Spinal cord (tissue), 9 donors: ENCODE measurements at regions not wholly inside any gene's neighbourhood (a gene's known extent, or its start where the extent isn't known, plus 50 kb on each side); places are given as distances from the start of the nearest gene placed in this dataset.

Source experiments
- DNase-seq, 6 donors: peaks; one replicate each; pipeline versions ENCODE4 v3.0.0 to v3.0.0-alpha.2; 2013 to 2015; ENCODE audit warnings: low spot score in 6 of 6, low read depth in 4 of 6
- H3K27ac ChIP-seq: one replicate; pipeline ENCODE4 v1.5.1; 2013; ENCODE audit warnings: low read depth, low read length, control low read depth
- H3K27me3 ChIP-seq: one replicate; pipeline ENCODE4 v1.6.1; 2013; ENCODE audit warnings: low read length; ENCODE audit not compliant: control insufficient read depth, insufficient read depth
- H3K36me3 ChIP-seq: one replicate; pipeline ENCODE4 v1.6.1; 2013; ENCODE audit warnings: low read length; ENCODE audit not compliant: control insufficient read depth, insufficient read depth
- H3K4me1 ChIP-seq: one replicate; pipeline ENCODE4 v1.6.1; 2013; ENCODE audit warnings: low read length; ENCODE audit not compliant: control insufficient read depth, insufficient read depth
- H3K4me3 ChIP-seq: one replicate; pipeline ENCODE4 v1.5.1; 2013; ENCODE audit warnings: low read depth, low read length, control low read depth
- H3K9me3 ChIP-seq: one replicate; pipeline ENCODE4 v1.6.1; 2013; ENCODE audit warnings: low read length; ENCODE audit not compliant: control insufficient read depth, insufficient read depth
- WGBS: methylation state at CpG from one replicate; pipeline ENCODE4 v1.1.5; 2013; ENCODE audit warnings: missing lambda C conversion rate; ENCODE audit not compliant: insufficient coverage; 5-methylcytosine and 5-hydroxymethylcytosine counted together
- donor health status: healthy.

GRCh38 chr2:236823041-236823629 is 253.5 kb downstream of the ACKR3 start:
- no peak overlapping the region for H3K27ac ChIP-seq
- H3K4me3 ChIP-seq: no peak overlapping the region
- peaks cover 10% of the 10 kb centered on the region for H3K4me1 ChIP-seq
- H3K36me3 ChIP-seq: no peaks in the 10 kb centered on the region
- H3K9me3 ChIP-seq: no peaks in the 10 kb centered on the region
- H3K27me3 ChIP-seq: no peaks in the 10 kb centered on the region
- no peak for DNase-seq
- WGBS: 78% methylated on average over 16 of the region's 16 CpGs

GRCh38 chr2:236823963-236824362 is 254.3 kb downstream of the ACKR3 start:
- 50% methylated on average over 2 of the region's 4 CpGs for WGBS
- no peak overlapping the region for H3K4me3 ChIP-seq
- no peak for DNase-seq
- peaks cover 7% of the 10 kb centered on the region for H3K4me1 ChIP-seq
- H3K9me3 ChIP-seq: no peaks in the 10 kb centered on the region
- H3K36me3 ChIP-seq: no peaks in the 10 kb centered on the region
- H3K27me3 ChIP-seq: no peaks in the 10 kb centered on the region
- no peak overlapping the region for H3K27ac ChIP-seq

- no peaks in the 10 kb centered on the region for H3K9me3 ChIP-seq
- WGBS: 75% methylated on average over 2 of the region's 3 CpGs
- H3K27ac ChIP-seq: no peak overlapping the region
- no peaks in the 10 kb centered on the region for H3K27me3 ChIP-seq
- H3K36me3 ChIP-seq: no peaks in the 10 kb centered on the region
- H3K4me3 ChIP-seq: no peak overlapping the region
- H3K4me1 ChIP-seq: peaks cover 7% of the 10 kb centered on the region
- DNase-seq: no peak
These were observed 255.2 kb downstream of the ACKR3 start for GRCh38 chr2:236824836-236825235.

GRCh38 chr2:236825989-236826510 is 256.4 kb downstream of the ACKR3 start:
- Histone ChIP-seq H3K9me3 (no peaks in the 10 kb centered on the region), H3K27me3 (no peaks in the 10 kb centered on the region), H3K4me1 (peaks cover 7% of the 10 kb centered on the region), H3K27ac (no peak overlapping the region), H3K36me3 (no peaks in the 10 kb centered on the region), H3K4me3 (no peak overlapping the region)
- 81% methylated on average over 4 of the region's 6 CpGs for WGBS
- DNase-seq: no peak

- 62% methylated on average over 4 of the region's 6 CpGs for WGBS
These were observed 257.1 kb downstream of the ACKR3 start for GRCh38 chr2:236826606-236827156.

GRCh38 chr2:236827997-236828396 is 257.7 kb upstream of the COPS8 start:
- peaks cover 7% of the 10 kb centered on the region for H3K4me1 ChIP-seq
- no peak overlapping the region for H3K27ac ChIP-seq
- no peaks in the 10 kb centered on the region for H3K9me3 ChIP-seq
- H3K36me3 ChIP-seq: no peaks in the 10 kb centered on the region
- no CpG with 5 or more reads among the region's 3 CpGs for WGBS
- no peak overlapping the region for H3K4me3 ChIP-seq
- H3K27me3 ChIP-seq: no peaks in the 10 kb centered on the region
- no peak for DNase-seq

More at GRCh38 chr2:236826606-236827156, 257.1 kb downstream of the ACKR3 start:
- H3K27me3 ChIP-seq: no peaks in the 10 kb centered on the region
- no peak overlapping the region for H3K27ac ChIP-seq
- H3K9me3 ChIP-seq: no peaks in the 10 kb centered on the region
- no peaks in the 10 kb centered on the region for H3K36me3 ChIP-seq
- no peak overlapping the region for H3K4me3 ChIP-seq
- peaks cover 7% of the 10 kb centered on the region for H3K4me1 ChIP-seq
- no peak for DNase-seq

- DNase-seq: no peak
- Histone ChIP-seq H3K4me3 (no peak overlapping the region), H3K4me1 (no peaks in the 10 kb centered on the region), H3K36me3 (no peaks in the 10 kb centered on the region), H3K27me3 (no peaks in the 10 kb centered on the region), H3K9me3 (no peaks in the 10 kb centered on the region), H3K27ac (no peak overlapping the region)
- WGBS: 100% methylated on average over 1 of the region's 2 CpGs
These were observed 256.9 kb upstream of the COPS8 start for GRCh38 chr2:236828820-236829219.

- WGBS: 83% methylated on average over 3 of the region's 3 CpGs
- Histone ChIP-seq H3K4me3 (no peak overlapping the region), H3K27ac (no peak overlapping the region), H3K27me3 (no peaks in the 10 kb centered on the region), H3K36me3 (no peaks in the 10 kb centered on the region), H3K9me3 (peaks cover 4% of the 10 kb centered on the region), H3K4me1 (no peaks in the 10 kb centered on the region)
- no peak for DNase-seq
These were observed 254.8 kb upstream of the COPS8 start for GRCh38 chr2:236830926-236831325.

GRCh38 chr2:236831698-236832097 is 254.0 kb upstream of the COPS8 start:
- H3K27ac ChIP-seq: no peak overlapping the region
- no peaks in the 10 kb centered on the region for H3K4me1 ChIP-seq
- no peaks in the 10 kb centered on the region for H3K27me3 ChIP-seq
- DNase-seq: no peak
- WGBS: 100% methylated on average over 3 of the region's 6 CpGs
- no peak overlapping the region for H3K4me3 ChIP-seq
- no peaks in the 10 kb centered on the region for H3K36me3 ChIP-seq
- H3K9me3 ChIP-seq: peaks cover 4% of the 10 kb centered on the region

GRCh38 chr2:236833501-236834073 is 252.1 kb upstream of the COPS8 start:
- no peak for DNase-seq
- H3K27ac ChIP-seq: no peak overlapping the region
- H3K27me3 ChIP-seq: no peaks in the 10 kb centered on the region
- no peaks in the 10 kb centered on the region for H3K36me3 ChIP-seq
- peaks cover 4% of the 10 kb centered on the region for H3K9me3 ChIP-seq
- H3K4me3 ChIP-seq: no peak overlapping the region
- WGBS: 100% methylated on average over 1 of the region's 3 CpGs
- no peaks in the 10 kb centered on the region for H3K4me1 ChIP-seq
